ENCODE measurements at regions not wholly inside any gene's neighbourhood (a gene's known extent, or its start where the extent isn't known, plus 50 kb on each side); places are given as distances from the start of the nearest gene placed in this dataset.
"Not testable (repeated sequence)": the region's sequence is repeated elsewhere in the genome, so short reads cannot be mapped to it uniquely, and the experiment has no call there.

DNA sequence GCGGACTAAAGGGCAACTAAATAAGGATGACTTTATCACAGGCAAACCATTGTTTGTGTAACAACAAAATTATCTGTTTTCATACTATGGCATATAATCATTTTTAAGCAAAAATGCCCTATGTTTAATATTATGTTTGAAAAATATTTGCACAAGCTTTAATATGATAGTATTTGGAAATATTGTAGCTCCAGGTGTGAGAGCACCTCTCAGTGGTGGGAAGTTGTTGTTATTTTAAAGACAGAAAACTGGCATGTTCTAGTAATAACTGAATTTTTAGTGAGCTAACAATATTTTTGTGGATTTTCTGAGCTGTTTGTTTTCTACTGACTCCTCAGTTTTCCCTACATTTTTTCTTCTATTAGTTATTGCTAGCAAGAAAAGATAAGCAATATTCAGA lies 578.8 kb downstream of the KCNT2 start:
- Histone ChIP-seq H3K4me1 (ENCODE audit: insufficient read depth, low read length, poor library complexity, severe bottlenecking) (no peaks in the 10 kb centered on the region), H2AFZ (ENCODE audit: low read length) (no peak overlapping the region), H4K20me1 (ENCODE audit: insufficient read depth, low read length, poor library complexity, severe bottlenecking) (no peaks in the 10 kb centered on the region)

GRCh38 chr1:196027127-196027526 lies 581.1 kb downstream of the KCNT2 start:
- Histone ChIP-seq H3K4me2 (ENCODE audit: low read depth, low read length, poor library complexity, severe bottlenecking) (no peak overlapping the region), H3K9me2 (replicated peaks; ENCODE audit: low read depth, low read length) (no peaks in the 10 kb centered on the region), H3K4me1 (ENCODE audit: insufficient read depth, low read length, poor library complexity, severe bottlenecking) (no peaks in the 10 kb centered on the region), H4K20me1 (ENCODE audit: insufficient read depth, low read length, poor library complexity, severe bottlenecking) (no peaks in the 10 kb centered on the region), H3K9me3 (ENCODE audit: insufficient read depth, low read depth, low read length) (no peaks in the 10 kb centered on the region), H3K4me3 (ENCODE audit: low read length, poor library complexity, severe bottlenecking) (no peak overlapping the region), H2AFZ (ENCODE audit: low read length) (no peak overlapping the region), H3K9ac (ENCODE audit: low read depth, low read length, poor library complexity, severe bottlenecking) (no peak overlapping the region), H3K27me3 (ENCODE audit: insufficient read depth, low read length, poor library complexity, severe bottlenecking) (no peaks in the 10 kb centered on the region), H3K79me2 (ENCODE audit: insufficient read depth, low read length) (no peaks in the 10 kb centered on the region), H3F3A (ENCODE audit: low read depth) (no peaks in the 10 kb centered on the region), H3K36me3 (ENCODE audit: insufficient read depth, low read length) (no peaks in the 10 kb centered on the region)
- TF ChIP-seq, protein P1, sequence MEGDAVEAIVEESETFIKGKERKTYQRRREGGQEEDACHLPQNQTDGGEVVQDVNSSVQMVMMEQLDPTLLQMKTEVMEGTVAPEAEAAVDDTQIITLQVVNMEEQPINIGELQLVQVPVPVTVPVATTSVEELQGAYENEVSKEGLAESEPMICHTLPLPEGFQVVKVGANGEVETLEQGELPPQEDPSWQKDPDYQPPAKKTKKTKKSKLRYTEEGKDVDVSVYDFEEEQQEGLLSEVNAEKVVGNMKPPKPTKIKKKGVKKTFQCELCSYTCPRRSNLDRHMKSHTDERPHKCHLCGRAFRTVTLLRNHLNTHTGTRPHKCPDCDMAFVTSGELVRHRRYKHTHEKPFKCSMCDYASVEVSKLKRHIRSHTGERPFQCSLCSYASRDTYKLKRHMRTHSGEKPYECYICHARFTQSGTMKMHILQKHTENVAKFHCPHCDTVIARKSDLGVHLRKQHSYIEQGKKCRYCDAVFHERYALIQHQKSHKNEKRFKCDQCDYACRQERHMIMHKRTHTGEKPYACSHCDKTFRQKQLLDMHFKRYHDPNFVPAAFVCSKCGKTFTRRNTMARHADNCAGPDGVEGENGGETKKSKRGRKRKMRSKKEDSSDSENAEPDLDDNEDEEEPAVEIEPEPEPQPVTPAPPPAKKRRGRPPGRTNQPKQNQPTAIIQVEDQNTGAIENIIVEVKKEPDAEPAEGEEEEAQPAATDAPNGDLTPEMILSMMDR (conservative IDR thresholded peaks at IDR 0.05; ENCODE audit: low read length), result no peak
- no peak for TF ChIP-seq EZH2phosphoT487 (IDR thresholded peaks at IDR 0.05; ENCODE audit: borderline replicate concordance)

More for the DNA sequence above, 578.8 kb downstream of the KCNT2 start:
- H3K4me3 ChIP-seq (ENCODE audit: low read length, poor library complexity, severe bottlenecking), result no peak overlapping the region
- no peak overlapping the region for H3K4me2 ChIP-seq (ENCODE audit: low read depth, low read length, poor library complexity, severe bottlenecking)
- H3K9ac ChIP-seq (ENCODE audit: low read depth, low read length, poor library complexity, severe bottlenecking), result no peak overlapping the region
- H3K79me2 ChIP-seq (ENCODE audit: insufficient read depth, low read length), result no peaks in the 10 kb centered on the region
- no peaks in the 10 kb centered on the region for H3F3A ChIP-seq (ENCODE audit: low read depth)
- no peaks in the 10 kb centered on the region for H3K9me2 ChIP-seq (replicated peaks; ENCODE audit: low read depth, low read length)
- no peaks in the 10 kb centered on the region for H3K36me3 ChIP-seq (ENCODE audit: insufficient read depth, low read length)
- no peaks in the 10 kb centered on the region for H3K27me3 ChIP-seq (ENCODE audit: insufficient read depth, low read length, poor library complexity, severe bottlenecking)
- TF ChIP-seq EZH2phosphoT487 (IDR thresholded peaks at IDR 0.05; ENCODE audit: borderline replicate concordance), result no peak
- TF ChIP-seq, protein P1 (conservative IDR thresholded peaks at IDR 0.05; ENCODE audit: low read length), result peak; percentile 18; the same call in 1 of the 2 replicates
- no peaks in the 10 kb centered on the region for H3K9me3 ChIP-seq (ENCODE audit: insufficient read depth, low read depth, low read length)

DNA sequence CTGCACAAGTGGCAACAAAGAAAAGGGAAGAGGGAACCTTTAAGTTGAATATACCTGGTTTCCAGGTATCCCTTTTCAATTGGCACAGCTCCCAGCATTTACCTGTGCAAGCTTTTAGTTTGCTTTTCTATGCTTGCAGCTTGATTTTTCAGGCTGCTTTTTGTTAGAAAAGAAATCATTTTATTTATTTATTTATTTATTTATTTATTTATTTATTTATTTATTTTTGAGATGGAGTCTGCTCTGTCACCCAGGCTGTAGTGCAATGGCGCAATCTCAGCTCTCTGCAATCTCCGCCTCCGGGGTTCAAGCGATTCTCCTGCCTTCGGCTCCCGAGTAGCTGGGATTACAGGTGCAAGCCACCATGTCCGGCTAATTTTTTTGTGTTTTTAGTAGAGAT lies 587.1 kb downstream of the KCNT2 start:
- H3K36me3 ChIP-seq (ENCODE audit: insufficient read depth, low read length); H3K27me3 ChIP-seq (ENCODE audit: insufficient read depth, low read length, poor library complexity, severe bottlenecking); H3K9me3 ChIP-seq (ENCODE audit: insufficient read depth, low read depth, low read length); H3K9me2 ChIP-seq (replicated peaks; ENCODE audit: low read depth, low read length); H3F3A ChIP-seq (ENCODE audit: low read depth); H3K4me3 ChIP-seq (ENCODE audit: low read length, poor library complexity, severe bottlenecking); H2AFZ ChIP-seq (ENCODE audit: low read length); H4K20me1 ChIP-seq (ENCODE audit: insufficient read depth, low read length, poor library complexity, severe bottlenecking); H3K4me1 ChIP-seq (ENCODE audit: insufficient read depth, low read length, poor library complexity, severe bottlenecking); H3K9ac ChIP-seq (ENCODE audit: low read depth, low read length, poor library complexity, severe bottlenecking); H3K4me2 ChIP-seq (ENCODE audit: low read depth, low read length, poor library complexity, severe bottlenecking); H3K79me2 ChIP-seq (ENCODE audit: insufficient read depth, low read length): not testable (repeated sequence)

DNA sequence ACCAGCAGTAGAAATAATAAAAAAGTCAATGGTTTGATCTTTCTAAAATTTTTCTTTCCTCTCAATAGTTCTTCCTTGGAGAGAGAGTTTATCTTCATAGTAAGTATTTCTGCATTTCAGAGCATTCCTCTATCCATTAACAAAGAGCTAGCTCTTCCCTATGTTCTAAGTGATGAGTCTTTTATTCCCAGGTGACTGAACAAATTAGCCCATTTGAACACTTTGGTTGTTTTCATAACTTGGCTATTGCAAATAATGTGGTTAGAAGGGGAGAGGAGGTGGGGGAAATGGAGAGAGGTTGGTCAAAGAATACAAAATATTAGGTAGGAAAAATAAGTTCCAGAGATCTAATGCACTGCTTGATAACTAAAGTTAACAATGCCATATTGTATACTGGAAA lies 598.9 kb downstream of the KCNT2 start:
- no peak for TF ChIP-seq EZH2phosphoT487 (IDR thresholded peaks at IDR 0.05; ENCODE audit: borderline replicate concordance)
- TF ChIP-seq, protein P1 (conservative IDR thresholded peaks at IDR 0.05; ENCODE audit: low read length), result no peak
- Histone ChIP-seq H3K9me2 (replicated peaks; ENCODE audit: low read depth, low read length) (no peaks in the 10 kb centered on the region), H4K20me1 (ENCODE audit: insufficient read depth, low read length, poor library complexity, severe bottlenecking) (no peaks in the 10 kb centered on the region), H3K27me3 (ENCODE audit: insufficient read depth, low read length, poor library complexity, severe bottlenecking) (no peaks in the 10 kb centered on the region), H3K79me2 (ENCODE audit: insufficient read depth, low read length) (no peaks in the 10 kb centered on the region), H3K9ac (ENCODE audit: low read depth, low read length, poor library complexity, severe bottlenecking) (no peak overlapping the region), H3K4me1 (ENCODE audit: insufficient read depth, low read length, poor library complexity, severe bottlenecking) (no peaks in the 10 kb centered on the region), H3K4me2 (ENCODE audit: low read depth, low read length, poor library complexity, severe bottlenecking) (no peak overlapping the region), H2AFZ (ENCODE audit: low read length) (no peak overlapping the region), H3F3A (ENCODE audit: low read depth) (no peaks in the 10 kb centered on the region), H3K36me3 (ENCODE audit: insufficient read depth, low read length) (no peaks in the 10 kb centered on the region), H3K4me3 (ENCODE audit: low read length, poor library complexity, severe bottlenecking) (no peak overlapping the region), H3K9me3 (ENCODE audit: insufficient read depth, low read depth, low read length) (no peaks in the 10 kb centered on the region)

All from Loucy (cell line).